PC-9 (cell line): ENCODE measurements at regions not wholly inside any gene's neighbourhood (a gene's known extent, or its start where the extent isn't known, plus 50 kb on each side); places are given as distances from the start of the nearest gene placed in this dataset.

Experiments used
- CTCF ChIP-seq: fragments of 200-600 bp; sonication (generic); conservative IDR thresholded peaks from 2 replicates; pipeline ENCODE4 v1.6.1; 2017; ENCODE audit warnings: mixed run types, antibody characterized with exemption, mild to moderate bottlenecking, moderate library complexity
- EZH2 ChIP-seq: fragments of 200-600 bp; sonication (generic); IDR thresholded peaks from 2 replicates; pipeline ENCODE4 v1.8.0; 2017; ENCODE audit warnings: antibody characterized with exemption, low read depth

GRCh38 chr16:14366974-14367707 lies 262.9 kb downstream of the PARN start:
- TF ChIP-seq CTCF, result no peak
- no peak for TF ChIP-seq EZH2
